GM23338 (cell line): ENCODE measurements at regions not wholly inside any gene's neighbourhood (a gene's known extent, or its start where the extent isn't known, plus 50 kb on each side); places are given as distances from the start of the nearest gene placed in this dataset.

Source experiments
- ATAC-seq: fragments of 200-7000 bp; cut with Tn5 transposase; 3 replicates; pipeline ENCODE4 v1.9.1; 2020
- DNase-seq: peaks from one replicate; pipeline ENCODE4 v3.0.0-alpha.2; 2015; ENCODE audit warnings: low spot score
- H2AFZ ChIP-seq: fragments of 200-600 bp; sonication (generic); 2 replicates; pipeline ENCODE4 v1.8.0; 2016; ENCODE audit warnings: antibody characterized with exemption, mild to moderate bottlenecking, moderate library complexity
- H3F3A ChIP-seq: fragments of 200-600 bp; sonication (generic); replicated peaks from 2 replicates; pipeline ENCODE4 v1.8.0; 2017; ENCODE audit warnings: antibody characterized with exemption, mixed run types, low read depth
- H3K27ac ChIP-seq: fragments of 200-600 bp; sonication (generic); 2 replicates; pipeline ENCODE4 v1.6.1; 2016; ENCODE audit warnings: low read depth
- H3K27me3 ChIP-seq: fragments of 200-600 bp; sonication (generic); 2 replicates; pipeline ENCODE4 v1.8.0; 2016; ENCODE audit warnings: mild to moderate bottlenecking, mixed run types, moderate library complexity; ENCODE audit not compliant: insufficient read depth
- H3K36me3 ChIP-seq: fragments of 200-600 bp; sonication (generic); 2 replicates; pipeline ENCODE4 v1.8.0; 2016; ENCODE audit warnings: mild to moderate bottlenecking; ENCODE audit not compliant: insufficient read depth
- H3K4me1 ChIP-seq: fragments of 200-600 bp; sonication (generic); 2 replicates; pipeline ENCODE4 v1.8.0; 2016; ENCODE audit warnings: mild to moderate bottlenecking, moderate library complexity; ENCODE audit not compliant: insufficient read depth
- H3K4me2 ChIP-seq: fragments of 200-600 bp; sonication (generic); 2 replicates; pipeline ENCODE4 v1.7.1; 2017; ENCODE audit warnings: mixed run types
- H3K4me3 ChIP-seq: fragments of 200-600 bp; sonication (generic); 2 replicates; pipeline ENCODE4 v1.6.1; 2016; ENCODE audit warnings: mixed run types
- H3K79me2 ChIP-seq: fragments of 200-600 bp; sonication (generic); replicated peaks from 2 replicates; pipeline ENCODE4 v1.8.0; 2017; ENCODE audit warnings: mild to moderate bottlenecking; ENCODE audit not compliant: insufficient read depth
- H3K9me2 ChIP-seq: fragments of 200-600 bp; sonication (generic); 2 replicates; pipeline ENCODE4 v1.8.0; 2017; ENCODE audit not compliant: insufficient read depth
- H4K20me1 ChIP-seq: fragments of 200-600 bp; sonication (generic); replicated peaks from 2 replicates; pipeline ENCODE4 v1.8.0; 2017; ENCODE audit warnings: mild to moderate bottlenecking; ENCODE audit not compliant: insufficient read depth
- H3K27ac Mint-ChIP-seq: 2 replicates; pipeline ENCODE4 v1.8.0; 2020; ENCODE audit warnings: inconsistent platforms, mild to moderate bottlenecking, moderate library complexity, mixed read lengths
- H3K27me3 Mint-ChIP-seq: 3 replicates; pipeline ENCODE4 v1.8.0; 2022; ENCODE audit warnings: low read depth, mild to moderate bottlenecking, moderate library complexity, mixed read lengths, inconsistent platforms; ENCODE audit not compliant: insufficient read depth, poor library complexity
- H3K36me3 Mint-ChIP-seq: 3 replicates; pipeline ENCODE4 v1.8.0; 2021; ENCODE audit warnings: low read depth, mild to moderate bottlenecking, inconsistent platforms, moderate library complexity, mixed read lengths
- H3K4me1 Mint-ChIP-seq: 3 replicates; pipeline ENCODE4 v1.8.0; 2020; ENCODE audit warnings: mild to moderate bottlenecking, inconsistent platforms, mixed read lengths
- H3K4me3 Mint-ChIP-seq: 3 replicates; pipeline ENCODE4 v1.8.0; 2021; ENCODE audit warnings: moderate library complexity, mild to moderate bottlenecking, inconsistent platforms, mixed read lengths
- H3K9me3 Mint-ChIP-seq: 3 replicates; pipeline ENCODE4 v1.8.0; 2020; ENCODE audit warnings: moderate library complexity, mild to moderate bottlenecking, inconsistent platforms, mixed read lengths
- CREB1 ChIP-seq: fragments of 250-450 bp; sonication (Bioruptor Pico); IDR thresholded peaks from 2 replicates; pipeline ENCODE4 v1.5.0; 2020; ENCODE audit warnings: low read depth, mild to moderate bottlenecking, moderate library complexity
- EZH2 ChIP-seq: fragments of 200-600 bp; sonication (generic); IDR thresholded peaks from one replicate; pipeline ENCODE4 v1.8.0; 2017; ENCODE audit warnings: antibody characterized with exemption, mild to moderate bottlenecking, low read depth; ENCODE audit not compliant: unreplicated experiment
- EZH2phosphoT487 ChIP-seq: fragments of 200-600 bp; sonication (generic); IDR thresholded peaks from one replicate; pipeline ENCODE4 v1.8.1; 2018; ENCODE audit warnings: antibody characterized with exemption; ENCODE audit not compliant: unreplicated experiment
- POLR2AphosphoS5 ChIP-seq: IDR thresholded peaks from 2 replicates; pipeline ENCODE4 v1.6.1; 2016; ENCODE audit warnings: antibody characterized with exemption, low read depth
- STAT1 ChIP-seq: IDR thresholded peaks from one replicate; pipeline ENCODE4 v1.6.1; 2016; ENCODE audit warnings: antibody characterized with exemption; ENCODE audit not compliant: unreplicated experiment
- ZNF114 ChIP-seq: fragments of 250-450 bp; sonication (Bioruptor Pico); IDR thresholded peaks from 2 replicates; pipeline ENCODE4 v1.5.0; 2020; ENCODE audit warnings: mild to moderate bottlenecking, moderate library complexity
- ZNF331 ChIP-seq: fragments of 250-450 bp; sonication (Bioruptor Pico); IDR thresholded peaks from 2 replicates; pipeline ENCODE4 v1.5.0; 2020; ENCODE audit warnings: low read depth, mild to moderate bottlenecking, moderate library complexity
- TF ChIP-seq, protein P1 (sequence below): fragments of 250-450 bp; sonication (Bioruptor Pico); IDR thresholded peaks from 2 replicates; pipeline ENCODE4 v1.5.0; 2020; ENCODE audit warnings: mild to moderate bottlenecking, moderate library complexity

DNA sequence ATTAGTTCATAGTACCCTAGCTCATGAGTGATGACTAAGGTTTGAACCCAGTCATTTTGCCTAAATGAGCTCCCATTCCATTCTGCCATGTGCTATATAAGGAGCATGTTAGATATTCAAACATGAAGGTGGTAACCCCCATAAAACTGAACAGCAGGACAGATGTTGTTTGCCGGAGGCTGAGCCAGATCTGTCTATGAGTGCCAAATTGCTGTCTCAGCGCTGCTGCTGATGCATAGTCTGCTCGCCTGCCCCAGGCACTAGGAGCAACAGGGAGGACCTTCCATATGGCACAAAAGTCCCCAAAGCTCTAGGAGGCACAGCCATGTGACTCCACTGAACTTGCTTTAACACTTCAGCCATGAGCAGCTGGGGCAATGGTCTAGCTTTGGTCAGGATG lies 466.0 kb upstream of the GHITM start (continued):
- TF ChIP-seq, protein P1, sequence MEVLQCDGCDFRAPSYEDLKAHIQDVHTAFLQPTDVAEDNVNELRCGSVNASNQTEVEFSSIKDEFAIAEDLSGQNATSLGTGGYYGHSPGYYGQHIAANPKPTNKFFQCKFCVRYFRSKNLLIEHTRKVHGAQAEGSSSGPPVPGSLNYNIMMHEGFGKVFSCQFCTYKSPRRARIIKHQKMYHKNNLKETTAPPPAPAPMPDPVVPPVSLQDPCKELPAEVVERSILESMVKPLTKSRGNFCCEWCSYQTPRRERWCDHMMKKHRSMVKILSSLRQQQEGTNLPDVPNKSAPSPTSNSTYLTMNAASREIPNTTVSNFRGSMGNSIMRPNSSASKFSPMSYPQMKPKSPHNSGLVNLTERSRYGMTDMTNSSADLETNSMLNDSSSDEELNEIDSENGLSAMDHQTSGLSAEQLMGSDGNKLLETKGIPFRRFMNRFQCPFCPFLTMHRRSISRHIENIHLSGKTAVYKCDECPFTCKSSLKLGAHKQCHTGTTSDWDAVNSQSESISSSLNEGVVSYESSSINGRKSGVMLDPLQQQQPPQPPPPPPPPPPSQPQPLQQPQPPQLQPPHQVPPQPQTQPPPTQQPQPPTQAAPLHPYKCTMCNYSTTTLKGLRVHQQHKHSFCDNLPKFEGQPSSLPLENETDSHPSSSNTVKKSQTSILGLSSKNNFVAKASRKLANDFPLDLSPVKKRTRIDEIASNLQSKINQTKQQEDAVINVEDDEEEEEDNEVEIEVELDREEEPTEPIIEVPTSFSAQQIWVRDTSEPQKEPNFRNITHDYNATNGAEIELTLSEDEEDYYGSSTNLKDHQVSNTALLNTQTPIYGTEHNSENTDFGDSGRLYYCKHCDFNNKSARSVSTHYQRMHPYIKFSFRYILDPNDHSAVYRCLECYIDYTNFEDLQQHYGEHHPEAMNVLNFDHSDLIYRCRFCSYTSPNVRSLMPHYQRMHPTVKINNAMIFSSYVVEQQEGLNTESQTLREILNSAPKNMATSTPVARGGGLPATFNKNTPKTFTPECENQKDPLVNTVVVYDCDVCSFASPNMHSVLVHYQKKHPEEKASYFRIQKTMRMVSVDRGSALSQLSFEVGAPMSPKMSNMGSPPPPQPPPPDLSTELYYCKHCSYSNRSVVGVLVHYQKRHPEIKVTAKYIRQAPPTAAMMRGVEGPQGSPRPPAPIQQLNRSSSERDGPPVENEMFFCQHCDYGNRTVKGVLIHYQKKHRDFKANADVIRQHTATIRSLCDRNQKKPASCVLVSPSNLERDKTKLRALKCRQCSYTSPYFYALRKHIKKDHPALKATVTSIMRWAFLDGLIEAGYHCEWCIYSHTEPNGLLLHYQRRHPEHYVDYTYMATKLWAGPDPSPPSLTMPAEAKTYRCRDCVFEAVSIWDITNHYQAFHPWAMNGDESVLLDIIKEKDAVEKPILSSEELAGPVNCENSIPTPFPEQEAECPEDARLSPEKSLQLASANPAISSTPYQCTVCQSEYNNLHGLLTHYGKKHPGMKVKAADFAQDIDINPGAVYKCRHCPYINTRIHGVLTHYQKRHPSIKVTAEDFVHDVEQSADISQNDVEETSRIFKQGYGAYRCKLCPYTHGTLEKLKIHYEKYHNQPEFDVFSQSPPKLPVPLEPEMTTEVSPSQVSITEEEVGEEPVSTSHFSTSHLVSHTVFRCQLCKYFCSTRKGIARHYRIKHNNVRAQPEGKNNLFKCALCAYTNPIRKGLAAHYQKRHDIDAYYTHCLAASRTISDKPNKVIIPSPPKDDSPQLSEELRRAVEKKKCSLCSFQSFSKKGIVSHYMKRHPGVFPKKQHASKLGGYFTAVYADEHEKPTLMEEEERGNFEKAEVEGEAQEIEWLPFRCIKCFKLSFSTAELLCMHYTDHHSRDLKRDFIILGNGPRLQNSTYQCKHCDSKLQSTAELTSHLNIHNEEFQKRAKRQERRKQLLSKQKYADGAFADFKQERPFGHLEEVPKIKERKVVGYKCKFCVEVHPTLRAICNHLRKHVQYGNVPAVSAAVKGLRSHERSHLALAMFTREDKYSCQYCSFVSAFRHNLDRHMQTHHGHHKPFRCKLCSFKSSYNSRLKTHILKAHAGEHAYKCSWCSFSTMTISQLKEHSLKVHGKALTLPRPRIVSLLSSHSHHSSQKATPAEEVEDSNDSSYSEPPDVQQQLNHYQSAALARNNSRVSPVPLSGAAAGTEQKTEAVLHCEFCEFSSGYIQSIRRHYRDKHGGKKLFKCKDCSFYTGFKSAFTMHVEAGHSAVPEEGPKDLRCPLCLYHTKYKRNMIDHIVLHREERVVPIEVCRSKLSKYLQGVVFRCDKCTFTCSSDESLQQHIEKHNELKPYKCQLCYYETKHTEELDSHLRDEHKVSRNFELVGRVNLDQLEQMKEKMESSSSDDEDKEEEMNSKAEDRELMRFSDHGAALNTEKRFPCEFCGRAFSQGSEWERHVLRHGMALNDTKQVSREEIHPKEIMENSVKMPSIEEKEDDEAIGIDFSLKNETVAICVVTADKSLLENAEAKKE (CRISPR knock-in tag), result no peak
- TF ChIP-seq EZH2, result no peak
- TF ChIP-seq ZNF331, result no peak
- TF ChIP-seq POLR2AphosphoS5, result no peak
- no peak for TF ChIP-seq EZH2phosphoT487
- TF ChIP-seq CREB1, result no peak
- TF ChIP-seq ZNF114, result no peak

DNA sequence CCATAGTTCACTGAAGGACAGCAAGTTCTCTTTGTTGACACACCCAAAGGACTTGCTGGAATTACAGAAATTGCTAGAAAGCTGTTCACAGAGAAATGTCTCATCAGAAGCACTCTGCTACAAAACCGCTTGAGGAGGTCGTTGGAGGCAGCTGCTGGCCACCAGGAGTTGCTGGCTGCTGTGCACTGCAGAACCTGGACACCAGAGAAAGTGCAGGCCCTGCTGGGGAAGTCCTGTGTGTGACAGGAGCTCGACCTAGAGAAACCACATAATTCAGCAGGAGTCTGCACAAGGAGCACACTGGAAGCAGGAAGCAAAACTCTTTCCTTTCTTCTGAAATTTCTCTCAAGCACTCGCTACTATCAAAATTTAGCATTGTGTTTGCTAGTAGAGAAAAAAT lies 461.5 kb upstream of the GHITM start:
- H3K4me2 ChIP-seq, result no peak overlapping the region
- H3K4me3 ChIP-seq, result no peak overlapping the region
- Mint-ChIP-seq H3K4me3 (no peak overlapping the region), H3K9me3 (no peaks in the 10 kb centered on the region), H3K27me3 (no peaks in the 10 kb centered on the region), H3K4me1 (peaks cover 7% of the 10 kb centered on the region), H3K36me3 (no peaks in the 10 kb centered on the region), H3K27ac (no peak overlapping the region)
- H2AFZ ChIP-seq, result no peak overlapping the region
- no peak for DNase-seq
- no peaks in the 10 kb centered on the region for H3K27me3 ChIP-seq
- ATAC-seq, result no peak
- H3K79me2 ChIP-seq, result no peaks in the 10 kb centered on the region
- no peaks in the 10 kb centered on the region for H3K36me3 ChIP-seq
- H3F3A ChIP-seq, result no peaks in the 10 kb centered on the region
- no peaks in the 10 kb centered on the region for H3K4me1 ChIP-seq
- no peak overlapping the region for H3K27ac ChIP-seq
- no peaks in the 10 kb centered on the region for H4K20me1 ChIP-seq
- H3K9me2 ChIP-seq, result 0 out of 2 replicates have a peak, but pooled peaks cover 2% of the 10 kb centered on the region
- no peak for TF ChIP-seq POLR2AphosphoS5
- no peak for TF ChIP-seq ZNF331
- no peak for TF ChIP-seq CREB1
- TF ChIP-seq, protein P1 (CRISPR knock-in tag), result no peak
- no peak for TF ChIP-seq ZNF114
- no peak for TF ChIP-seq STAT1
